ENCODE measurements at regions not wholly inside any gene's neighbourhood (a gene's known extent, or its start where the extent isn't known, plus 50 kb on each side); places are given as distances from the start of the nearest gene placed in this dataset.

DNA sequence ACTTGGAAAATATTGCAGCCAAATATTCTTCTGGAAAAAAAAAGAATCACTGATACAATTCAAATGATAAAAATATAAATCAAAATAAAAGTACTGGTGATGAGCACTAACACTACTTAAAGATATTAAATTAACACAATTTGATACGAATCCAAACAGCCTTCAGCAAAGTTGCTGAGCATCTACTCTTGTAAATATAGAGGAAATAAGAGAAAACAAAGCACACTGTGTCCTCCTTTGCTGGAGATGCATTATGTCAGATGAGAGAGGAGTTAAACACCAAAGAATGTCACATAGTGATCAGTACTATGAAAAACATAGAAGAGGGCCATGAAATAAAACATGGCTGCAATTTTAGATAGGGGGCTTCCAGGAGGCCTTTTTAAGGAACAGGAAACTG, 177.4 kb upstream of the RNPC3 start:
- TF ChIP-seq CTCF (IDR thresholded peaks at IDR 0.05) (no peak), POLR2A (IDR thresholded peaks at IDR 0.05) (no peak)

Data from transverse colon (tissue), 3 donors.